Small intestine (tissue), 7 donors: ENCODE measurements at regions not wholly inside any gene's neighbourhood (a gene's known extent, or its start where the extent isn't known, plus 50 kb on each side); places are given as distances from the start of the nearest gene placed in this dataset.

Experiments
- DNase-seq, 2 donors: peaks; one replicate each; pipeline versions ENCODE4 v3.0.0 to v3.0.0-alpha.2; 2013
- FAIRE-seq: peaks from 2 replicates; lab custom pipeline; 2012; peaks lifted over from hg19 to GRCh38; lab: Jason Lieb, UNC
- H3K27ac ChIP-seq, 3 donors: one replicate each; pipeline ENCODE4 v1.5.1; 2013; ENCODE audit warnings: low read length in 2 of 3, mild to moderate bottlenecking in 2 of 3, control low read depth in 1 of 3, inconsistent platforms in 1 of 3, low read depth in 1 of 3, moderate library complexity in 1 of 3
- H3K27me3 ChIP-seq, 3 donors: one replicate each; pipeline ENCODE4 v1.6.1; 2013; ENCODE audit warnings: low read length in 3 of 3, inconsistent platforms in 1 of 3; ENCODE audit not compliant: control insufficient read depth in 3 of 3, insufficient read depth in 3 of 3
- H3K36me3 ChIP-seq, 3 donors: one replicate each; pipeline ENCODE4 v1.6.1; 2013; ENCODE audit warnings: low read length in 3 of 3, inconsistent platforms in 1 of 3, low read depth in 1 of 3, mild to moderate bottlenecking in 1 of 3, moderate library complexity in 1 of 3; ENCODE audit not compliant: control insufficient read depth in 3 of 3, insufficient read depth in 2 of 3
- H3K4me1 ChIP-seq, 3 donors: one replicate each; pipeline ENCODE4 v1.6.1; 2013; ENCODE audit warnings: low read length in 2 of 3, inconsistent platforms in 1 of 3, low read depth in 1 of 3, mild to moderate bottlenecking in 1 of 3, moderate library complexity in 1 of 3; ENCODE audit not compliant: control insufficient read depth in 3 of 3, insufficient read depth in 2 of 3
- H3K4me3 ChIP-seq, 3 donors: one replicate each; pipeline ENCODE4 v1.5.1; 2013; ENCODE audit warnings: low read length in 3 of 3, control low read depth in 1 of 3, inconsistent platforms in 1 of 3, low read depth in 1 of 3, mild to moderate bottlenecking in 1 of 3, moderate library complexity in 1 of 3
- H3K9me3 ChIP-seq, 2 donors: one replicate each; pipeline ENCODE4 v1.6.1; 2013; ENCODE audit warnings: low read depth in 1 of 2, low read length in 1 of 2; ENCODE audit not compliant: control insufficient read depth in 2 of 2, insufficient read depth in 1 of 2
- WGBS, 3 donors: extraction: QIAGEN DNeasy Blood & Tissue Kit; methylation state at CpG; one replicate each; pipeline ENCODE4 v1.1.7; 2013; 5-methylcytosine and 5-hydroxymethylcytosine counted together
- donor health status: healthy with polysubstance abuse.
- donor health status: control.
- donor health status: control.
- donor health status: Bipolar disorder and iron deficiency.
- donor health status: healthy.

GRCh38 chr9:117545846-117546245 is 131.0 kb upstream of the ASTN2 start:
- Histone ChIP-seq H3K27ac (no peak overlapping the region), H3K4me3 (no peak overlapping the region), H3K36me3 (no peaks in the 10 kb centered on the region), H3K27me3 (no peaks in the 10 kb centered on the region), H3K4me1 (no peaks in the 10 kb centered on the region), H3K9me3 (no peaks in the 10 kb centered on the region)
- DNase-seq (no peak), FAIRE-seq (no peak)
- WGBS, 3 donors: 80 to 87% (median 87%) methylated on average over 1 of the region's 1 CpG

- Histone ChIP-seq H3K27me3 (no peaks in the 10 kb centered on the region), H3K36me3 (no peaks in the 10 kb centered on the region), H3K9me3 (no peaks in the 10 kb centered on the region), H3K27ac (no peak overlapping the region), H3K4me1 (no peaks in the 10 kb centered on the region), H3K4me3 (no peak overlapping the region)
- no peak for DNase-seq
- WGBS, 3 donors: 41 to 49% (median 48%) methylated on average over 2 of the region's 2 CpGs
- no peak for FAIRE-seq
These were observed 128.2 kb upstream of the ASTN2 start for GRCh38 chr9:117543089-117543488.

GRCh38 chr9:117542021-117542420 is 127.2 kb upstream of the ASTN2 start:
- Histone ChIP-seq H3K4me3 (no peak overlapping the region), H3K36me3 (no peaks in the 10 kb centered on the region), H3K27ac (no peak overlapping the region), H3K4me1 (no peaks in the 10 kb centered on the region), H3K27me3 (no peaks in the 10 kb centered on the region), H3K9me3 (no peaks in the 10 kb centered on the region)
- FAIRE-seq (no peak), DNase-seq (no peak)
- WGBS, 3 donors: 55 to 63% (median 60%) methylated on average over 3 of the region's 3 CpGs

GRCh38 chr9:117541181-117541580 is 126.3 kb upstream of the ASTN2 start:
- no peak overlapping the region for H3K27ac ChIP-seq
- FAIRE-seq (no peak), DNase-seq (no peak)
- no peaks in the 10 kb centered on the region for H3K4me1 ChIP-seq
- 77 to 91% (median 84%) methylated on average over 4 to 8 of the region's 8 CpGs for WGBS, 3 donors
- H3K4me3 ChIP-seq: no peak overlapping the region
- H3K9me3 ChIP-seq: no peaks in the 10 kb centered on the region
- no peaks in the 10 kb centered on the region for H3K27me3 ChIP-seq
- H3K36me3 ChIP-seq: no peaks in the 10 kb centered on the region

GRCh38 chr9:117535973-117536372 is 121.1 kb upstream of the ASTN2 start:
- Histone ChIP-seq H3K36me3 (no peaks in the 10 kb centered on the region), H3K27ac (no peak overlapping the region), H3K9me3 (no peaks in the 10 kb centered on the region), H3K4me3 (no peak overlapping the region), H3K4me1 (no peaks in the 10 kb centered on the region), H3K27me3 (no peaks in the 10 kb centered on the region)
- DNase-seq (no peak), FAIRE-seq (no peak)

GRCh38 chr9:117535434-117535833 is 120.6 kb upstream of the ASTN2 start:
- H3K9me3 ChIP-seq: no peaks in the 10 kb centered on the region
- 24 to 29% (median 26%) methylated on average over 3 of the region's 3 CpGs for WGBS, 3 donors
- no peaks in the 10 kb centered on the region for H3K36me3 ChIP-seq
- no peak for FAIRE-seq
- H3K4me1 ChIP-seq: no peaks in the 10 kb centered on the region
- DNase-seq: peak in 1 of 2 donors; percentile 6
- H3K4me3 ChIP-seq: no peak overlapping the region
- no peaks in the 10 kb centered on the region for H3K27me3 ChIP-seq
- no peak overlapping the region for H3K27ac ChIP-seq

- no peak for FAIRE-seq
- H3K27ac ChIP-seq: no peak overlapping the region
- no peaks in the 10 kb centered on the region for H3K36me3 ChIP-seq
- H3K4me1 ChIP-seq: no peaks in the 10 kb centered on the region
- 84 to 89% (median 87%) methylated on average over 1 of the region's 1 CpG for WGBS, 3 donors
- H3K4me3 ChIP-seq: no peak overlapping the region
- H3K27me3 ChIP-seq: no peaks in the 10 kb centered on the region
- no peaks in the 10 kb centered on the region for H3K9me3 ChIP-seq
- DNase-seq: no peak
These were observed 113.4 kb upstream of the ASTN2 start for GRCh38 chr9:117528225-117528624.

GRCh38 chr9:117526674-117527073 is 111.8 kb upstream of the ASTN2 start:
- 53 to 77% (median 61%) methylated on average over 2 of the region's 2 CpGs for whole genome bisulfite sequencing, 3 donors
- no peaks in the 10 kb centered on the region for H3K27me3 ChIP-seq
- H3K27ac ChIP-seq: no peak overlapping the region
- no peaks in the 10 kb centered on the region for H3K36me3 ChIP-seq
- FAIRE-seq: no peak
- H3K4me3 ChIP-seq: no peak overlapping the region
- DNase-seq: no peak
- no peaks in the 10 kb centered on the region for H3K4me1 ChIP-seq
- no peaks in the 10 kb centered on the region for H3K9me3 ChIP-seq

GRCh38 chr9:117523531-117524153 is 108.8 kb upstream of the ASTN2 start:
- Histone ChIP-seq H3K36me3 (no peaks in the 10 kb centered on the region), H3K27ac (no peak overlapping the region), H3K9me3 (no peaks in the 10 kb centered on the region), H3K4me3 (no peak overlapping the region), H3K27me3 (no peaks in the 10 kb centered on the region), H3K4me1 (no peaks in the 10 kb centered on the region)
- WGBS, 3 donors: 50 to 65% (median 52%) methylated on average over 2 of the region's 2 CpGs
- FAIRE-seq: no peak
- peak; percentile 23 to 53 for DNase-seq
